ENCODE measurements at regions not wholly inside any gene's neighbourhood (a gene's known extent, or its start where the extent isn't known, plus 50 kb on each side); places are given as distances from the start of the nearest gene placed in this dataset.

DNA sequence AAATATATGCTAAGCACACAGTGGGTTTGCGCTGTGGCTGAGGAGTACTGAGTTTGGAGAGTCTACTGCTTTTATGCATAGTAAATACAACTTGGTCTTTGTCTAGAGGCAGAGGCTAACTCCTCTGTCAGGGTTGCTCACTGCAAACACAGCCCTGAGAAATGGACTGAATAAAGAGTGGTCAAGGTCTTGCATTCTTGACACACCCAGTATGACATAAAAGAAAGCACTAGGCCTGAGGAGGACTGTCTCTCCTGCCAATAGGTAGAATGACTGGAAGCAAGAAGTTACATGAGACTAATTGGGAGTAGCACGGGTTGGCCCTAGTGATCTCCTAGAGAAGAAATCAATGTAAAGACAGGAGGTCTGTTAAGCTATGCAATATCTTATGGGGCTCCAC is 367.2 kb upstream of the B3GALT2 start:
- Histone ChIP-seq H3K4me3 (no peak overlapping the region), H3K4me1 (peaks cover 0 to 8% (median 0%) of the 10 kb centered on the region in 12 donors), H3K9me3 (no peaks in the 10 kb centered on the region), H3K27me3 (no peaks in the 10 kb centered on the region), H3K27ac (no peak overlapping the region), H3K36me3 (no peaks in the 10 kb centered on the region)
- WGBS, 4 donors = 91 to 95% (median 92%) methylated on average over 2 of the region's 2 CpGs
- intact Hi-C loops (cut with DNase I) = no loop called here
- TF ChIP-seq CTCF (IDR thresholded peaks at IDR 0.05) (no peak), POLR2A (IDR thresholded peaks at IDR 0.05) (no peak)
- ATAC-seq = no peak
- no peak for DNase-seq

DNA sequence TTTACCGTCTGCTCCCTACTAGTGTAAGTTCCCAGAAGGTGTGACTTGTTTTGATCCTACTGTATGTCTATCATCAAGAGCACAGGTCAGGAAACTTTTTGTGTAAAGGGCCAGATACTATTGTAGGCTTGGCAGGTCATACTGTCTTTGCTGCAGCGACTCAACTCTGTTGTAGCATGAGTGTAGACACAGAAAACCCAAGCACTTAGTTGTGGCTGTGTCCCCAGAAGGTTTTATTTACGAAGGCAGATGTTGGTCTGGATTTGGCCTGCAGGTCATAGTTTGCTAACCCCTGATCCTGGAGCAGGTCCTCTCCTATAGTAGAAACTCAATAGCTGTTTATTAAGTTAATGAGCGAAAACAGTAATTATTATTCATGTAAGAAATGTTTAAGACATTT is 365.9 kb upstream of the B3GALT2 start:
- no peak for DNase-seq
- Histone ChIP-seq H3K27me3 (no peaks in the 10 kb centered on the region), H3K27ac (no peak overlapping the region), H3K9me3 (no peaks in the 10 kb centered on the region), H3K4me1 (no peaks in the 10 kb centered on the region), H3K4me3 (no peak overlapping the region), H3K36me3 (no peaks in the 10 kb centered on the region)
- WGBS, 4 donors = 83 to 87% (median 85%) methylated on average over 4 of the region's 4 CpGs
- no peak for ATAC-seq
- TF ChIP-seq CTCF (IDR thresholded peaks at IDR 0.05) (no peak), POLR2A (IDR thresholded peaks at IDR 0.05) (no peak)
- intact Hi-C loops (cut with DNase I) = no loop called here

GRCh38 chr1:193549081-193549480 is 362.7 kb upstream of the B3GALT2 start:
- intact Hi-C loops (cut with DNase I) = no loop called here
- ATAC-seq (no peak), DNase-seq (no peak)
- Histone ChIP-seq H3K27ac (no peak overlapping the region), H3K4me3 (no peak overlapping the region), H3K27me3 (no peaks in the 10 kb centered on the region), H3K9me3 (no peaks in the 10 kb centered on the region), H3K36me3 (no peaks in the 10 kb centered on the region), H3K4me1 (no peaks in the 10 kb centered on the region)
- WGBS, 4 donors = 93 to 99% (median 95%) methylated on average over 1 of the region's 1 CpG
- TF ChIP-seq POLR2A (IDR thresholded peaks at IDR 0.05) (no peak), CTCF (IDR thresholded peaks at IDR 0.05) (no peak)

- no peak for ATAC-seq
These were observed 358.8 kb upstream of the B3GALT2 start for GRCh38 chr1:193545171-193545570.

More at GRCh38 chr1:193545171-193545570, 358.8 kb upstream of the B3GALT2 start:
- H3K4me3 ChIP-seq = no peak overlapping the region
- H3K36me3 ChIP-seq = no peaks in the 10 kb centered on the region
- H3K4me1 ChIP-seq = peaks cover 0 to 8% (median 0%) of the 10 kb centered on the region in 12 donors
- H3K27me3 ChIP-seq = no peaks in the 10 kb centered on the region
- no peak for TF ChIP-seq POLR2A (IDR thresholded peaks at IDR 0.05)
- TF ChIP-seq CTCF (IDR thresholded peaks at IDR 0.05) = no peak
- no peak for DNase-seq
- WGBS, 4 donors = 74 to 83% (median 79%) methylated on average over 2 of the region's 2 CpGs
- intact Hi-C loops (cut with DNase I) = no loop called here
- H3K27ac ChIP-seq = no peak overlapping the region
- no peaks in the 10 kb centered on the region for H3K9me3 ChIP-seq

Measured in heart left ventricle (tissue), 16 donors.